ENCODE measurements at regions not wholly inside any gene's neighbourhood (a gene's known extent, or its start where the extent isn't known, plus 50 kb on each side); places are given as distances from the start of the nearest gene placed in this dataset.
A peak's percentile ranks its signal among the peaks of the same experiment; 100 is the strongest.

GRCh38 chr13:59441596-59442280, 722.0 kb downstream of the DIAPH3 start:
- DNase-seq (ENCODE audit: low spot score) (peak; percentile 35), ATAC-seq (peak; percentile 87)
- H3K4me3 ChIP-seq, result no peak overlapping the region
- H3K4me1 ChIP-seq (ENCODE audit: insufficient read depth), result peaks cover 23% of the 10 kb centered on the region
- H3K27me3 ChIP-seq (ENCODE audit: insufficient read depth), result no peaks in the 10 kb centered on the region
- peaks cover 14% of the 10 kb centered on the region for H3K9me3 Mint-ChIP-seq
- no peak overlapping the region for H3K27ac ChIP-seq (ENCODE audit: low read depth)
- H3K4me1 Mint-ChIP-seq, result peaks cover 44% of the 10 kb centered on the region
- no peaks in the 10 kb centered on the region for H3F3A ChIP-seq (replicated peaks; ENCODE audit: low read depth)
- no peaks in the 10 kb centered on the region for H3K27me3 Mint-ChIP-seq (ENCODE audit: insufficient read depth, low read depth, poor library complexity)
- no peak overlapping the region for H3K4me3 Mint-ChIP-seq
- H3K36me3 ChIP-seq (ENCODE audit: insufficient read depth), result no peaks in the 10 kb centered on the region
- H3K9me2 ChIP-seq (ENCODE audit: insufficient read depth), result no peaks in the 10 kb centered on the region; the same call in 1 of the 2 replicates
- H3K4me2 ChIP-seq, result no peak overlapping the region
- H3K36me3 Mint-ChIP-seq (ENCODE audit: low read depth), result peaks cover 10% of the 10 kb centered on the region
- H4K20me1 ChIP-seq (replicated peaks; ENCODE audit: insufficient read depth), result no peaks in the 10 kb centered on the region
- peak overlapping the region; percentile 63; the same call in 1 of the 2 replicates for H2AFZ ChIP-seq
- no peaks in the 10 kb centered on the region for H3K79me2 ChIP-seq (replicated peaks; ENCODE audit: insufficient read depth)
- TF ChIP-seq CREB1 (CRISPR knock-in tag; IDR thresholded peaks at IDR 0.05; ENCODE audit: low read depth), result no peak
- no peak for TF ChIP-seq ETS1 (IDR thresholded peaks at IDR 0.05)
- no peak for TF ChIP-seq NANOG (IDR thresholded peaks at IDR 0.05; ENCODE audit: borderline replicate concordance)
- no peak for TF ChIP-seq CTCF (conservative IDR thresholded peaks at IDR 0.05; ENCODE audit: low read depth in 2 of 2)
- no peak for TF ChIP-seq ZNF114 (CRISPR knock-in tag; IDR thresholded peaks at IDR 0.05)
- no peak for TF ChIP-seq ZNF462 (CRISPR knock-in tag; IDR thresholded peaks at IDR 0.05)
- TF ChIP-seq REST (IDR thresholded peaks at IDR 0.05; ENCODE audit: unreplicated experiment), result no peak
- no peak for TF ChIP-seq STAT1 (IDR thresholded peaks at IDR 0.05; ENCODE audit: unreplicated experiment)
- TF ChIP-seq JUNB (IDR thresholded peaks at IDR 0.05; ENCODE audit: unreplicated experiment), result no peak
- TF ChIP-seq EZH2 (IDR thresholded peaks at IDR 0.05; ENCODE audit: low read depth, unreplicated experiment), result no peak
- no peak for TF ChIP-seq EZH2phosphoT487 (IDR thresholded peaks at IDR 0.05; ENCODE audit: unreplicated experiment)
- TF ChIP-seq POLR2AphosphoS5 (IDR thresholded peaks at IDR 0.05; ENCODE audit: low read depth), result no peak
- TF ChIP-seq ZNF331 (CRISPR knock-in tag; IDR thresholded peaks at IDR 0.05; ENCODE audit: low read depth), result no peak
- H3K27ac Mint-ChIP-seq, result no peak overlapping the region

Measured in GM23338 (cell line).